ENCODE measurements at regions not wholly inside any gene's neighbourhood (a gene's known extent, or its start where the extent isn't known, plus 50 kb on each side); places are given as distances from the start of the nearest gene placed in this dataset.
"Not testable (repeated sequence)": the region's sequence is repeated elsewhere in the genome, so short reads cannot be mapped to it uniquely, and the experiment has no call there.

DNA sequence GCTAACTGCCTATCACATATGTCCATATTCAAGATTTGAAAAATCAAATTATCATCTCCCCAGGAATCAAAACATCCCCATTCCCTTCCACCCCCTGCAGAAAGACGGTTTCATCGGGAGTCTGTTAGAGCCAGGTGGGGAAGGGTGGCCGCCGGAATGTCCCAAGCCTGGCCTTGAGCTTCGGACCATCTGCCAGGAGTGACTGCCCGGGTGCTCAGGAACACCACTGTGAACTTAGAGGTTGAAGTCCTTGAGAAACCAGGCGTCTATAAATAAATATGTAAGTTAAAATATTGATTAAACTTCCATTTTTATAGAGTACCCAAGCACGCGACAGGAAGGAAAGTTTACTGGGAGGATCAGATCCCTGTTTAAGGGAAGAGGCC lies 250.8 kb downstream of the DLL1 start:
- in situ Hi-C loops (cut with MboI; ENCODE audit: low sequenced_read_pairs, unreplicated experiment) = no loop called here
- TF ChIP-seq, protein P1, sequence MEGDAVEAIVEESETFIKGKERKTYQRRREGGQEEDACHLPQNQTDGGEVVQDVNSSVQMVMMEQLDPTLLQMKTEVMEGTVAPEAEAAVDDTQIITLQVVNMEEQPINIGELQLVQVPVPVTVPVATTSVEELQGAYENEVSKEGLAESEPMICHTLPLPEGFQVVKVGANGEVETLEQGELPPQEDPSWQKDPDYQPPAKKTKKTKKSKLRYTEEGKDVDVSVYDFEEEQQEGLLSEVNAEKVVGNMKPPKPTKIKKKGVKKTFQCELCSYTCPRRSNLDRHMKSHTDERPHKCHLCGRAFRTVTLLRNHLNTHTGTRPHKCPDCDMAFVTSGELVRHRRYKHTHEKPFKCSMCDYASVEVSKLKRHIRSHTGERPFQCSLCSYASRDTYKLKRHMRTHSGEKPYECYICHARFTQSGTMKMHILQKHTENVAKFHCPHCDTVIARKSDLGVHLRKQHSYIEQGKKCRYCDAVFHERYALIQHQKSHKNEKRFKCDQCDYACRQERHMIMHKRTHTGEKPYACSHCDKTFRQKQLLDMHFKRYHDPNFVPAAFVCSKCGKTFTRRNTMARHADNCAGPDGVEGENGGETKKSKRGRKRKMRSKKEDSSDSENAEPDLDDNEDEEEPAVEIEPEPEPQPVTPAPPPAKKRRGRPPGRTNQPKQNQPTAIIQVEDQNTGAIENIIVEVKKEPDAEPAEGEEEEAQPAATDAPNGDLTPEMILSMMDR (IDR thresholded peaks at IDR 0.05; ENCODE audit: borderline replicate concordance, control extremely low read depth, extremely low read depth, insufficient read depth, missing control alignments) = no peak
- DNase-seq (ENCODE audit: low spot score) = no peak

DNA sequence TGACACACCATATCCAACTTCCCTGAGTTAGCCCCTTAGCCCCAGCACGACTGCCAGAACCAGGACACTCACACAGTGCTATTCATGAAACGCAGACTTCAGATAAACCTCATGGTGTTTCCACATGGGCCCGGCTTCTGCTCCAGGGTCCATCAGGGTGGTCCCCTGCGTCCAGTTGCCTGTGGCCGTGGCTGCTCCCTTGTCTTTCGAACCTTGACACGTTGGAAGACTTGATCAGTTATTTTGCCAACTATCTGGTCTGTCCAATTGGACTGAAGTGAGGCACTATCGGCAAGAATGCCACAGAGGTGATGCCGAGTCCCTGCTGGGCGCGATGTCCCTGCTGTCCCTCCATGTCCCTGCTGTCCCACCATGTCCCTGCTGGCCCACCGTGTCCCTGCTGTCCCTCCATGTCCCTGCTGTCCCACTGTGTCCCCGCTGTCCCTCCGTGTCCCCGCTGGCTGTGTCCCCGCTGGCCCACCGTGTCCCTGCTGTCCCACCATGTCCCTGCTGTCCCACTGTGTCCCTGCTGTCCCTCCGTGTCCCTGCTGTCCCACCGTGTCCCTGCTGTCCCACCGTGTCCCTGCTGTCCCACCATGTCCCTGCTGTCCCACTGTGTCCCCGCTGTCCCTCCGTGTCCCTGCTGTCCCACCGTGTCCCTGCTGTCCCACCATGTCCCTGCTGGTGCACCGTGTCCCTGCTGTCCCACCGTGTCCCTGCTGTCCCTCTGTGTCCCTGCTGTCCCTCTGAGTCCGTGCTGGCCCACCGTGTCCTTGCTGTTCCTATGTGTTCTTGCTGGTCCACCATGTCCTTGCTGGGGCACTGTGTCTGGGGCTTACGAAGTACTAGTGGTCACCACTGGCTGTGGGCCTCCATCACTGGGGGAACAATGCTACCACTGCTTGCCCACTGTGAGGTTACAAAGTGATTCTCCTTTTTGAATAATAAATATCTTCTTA lies 251.4 kb downstream of the DLL1 start:
- TF ChIP-seq, protein P1 (IDR thresholded peaks at IDR 0.05; ENCODE audit: borderline replicate concordance, control extremely low read depth, extremely low read depth, insufficient read depth, missing control alignments) = no peak
- no peak for DNase-seq (ENCODE audit: low spot score)
- in situ Hi-C loops (cut with MboI; ENCODE audit: low sequenced_read_pairs, unreplicated experiment) = no loop called here

DNA sequence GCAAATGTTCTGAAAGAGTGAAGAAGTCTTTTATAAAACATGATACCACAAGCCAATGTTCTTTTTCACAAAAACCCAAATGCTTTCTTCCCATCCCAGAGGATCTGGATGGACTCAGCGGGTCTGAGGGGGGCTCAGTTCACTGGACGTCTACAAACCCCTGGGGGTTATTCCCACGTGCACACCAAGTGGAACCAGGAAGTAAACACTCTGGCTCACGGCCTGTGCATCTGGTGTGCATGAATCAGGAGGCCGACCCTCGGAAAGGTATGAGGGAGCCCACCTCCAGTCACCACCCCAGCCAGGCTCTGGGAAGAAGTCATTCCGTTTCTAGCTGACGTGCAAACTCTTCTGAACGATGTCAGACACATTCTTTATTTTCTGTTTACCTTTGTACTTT lies 252.2 kb downstream of the DLL1 start:
- DNase-seq (ENCODE audit: low spot score) = no peak
- TF ChIP-seq, protein P1 (IDR thresholded peaks at IDR 0.05; ENCODE audit: borderline replicate concordance, control extremely low read depth, extremely low read depth, insufficient read depth, missing control alignments) = no peak
- in situ Hi-C loops (cut with MboI; ENCODE audit: low sequenced_read_pairs, unreplicated experiment) = no loop called here

DNA sequence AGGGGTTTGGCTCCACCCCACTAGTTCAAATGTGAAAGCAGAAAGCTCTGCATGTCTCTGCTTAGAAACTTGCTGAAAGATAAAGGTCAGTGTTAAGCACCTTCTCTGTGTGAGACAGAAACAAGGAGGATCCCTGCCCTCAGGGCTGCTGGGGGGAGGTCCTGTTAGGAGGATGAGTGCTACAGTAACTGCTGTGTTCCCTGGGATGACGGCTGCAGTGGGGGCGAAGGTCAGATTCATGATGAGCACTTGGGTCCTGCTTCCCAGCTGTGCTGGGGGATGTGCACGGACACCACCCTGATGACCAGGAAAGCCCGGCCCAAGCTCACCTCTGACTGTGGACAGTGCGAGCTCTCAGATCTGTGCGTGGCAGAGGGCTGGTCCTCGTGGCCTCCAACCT lies 252.6 kb downstream of the DLL1 start:
- DNase-seq (ENCODE audit: low spot score) = no peak
- TF ChIP-seq, protein P1 (IDR thresholded peaks at IDR 0.05; ENCODE audit: borderline replicate concordance, control extremely low read depth, extremely low read depth, insufficient read depth, missing control alignments) = no peak
- in situ Hi-C loops (cut with MboI; ENCODE audit: low sequenced_read_pairs, unreplicated experiment) = no loop called here

DNA sequence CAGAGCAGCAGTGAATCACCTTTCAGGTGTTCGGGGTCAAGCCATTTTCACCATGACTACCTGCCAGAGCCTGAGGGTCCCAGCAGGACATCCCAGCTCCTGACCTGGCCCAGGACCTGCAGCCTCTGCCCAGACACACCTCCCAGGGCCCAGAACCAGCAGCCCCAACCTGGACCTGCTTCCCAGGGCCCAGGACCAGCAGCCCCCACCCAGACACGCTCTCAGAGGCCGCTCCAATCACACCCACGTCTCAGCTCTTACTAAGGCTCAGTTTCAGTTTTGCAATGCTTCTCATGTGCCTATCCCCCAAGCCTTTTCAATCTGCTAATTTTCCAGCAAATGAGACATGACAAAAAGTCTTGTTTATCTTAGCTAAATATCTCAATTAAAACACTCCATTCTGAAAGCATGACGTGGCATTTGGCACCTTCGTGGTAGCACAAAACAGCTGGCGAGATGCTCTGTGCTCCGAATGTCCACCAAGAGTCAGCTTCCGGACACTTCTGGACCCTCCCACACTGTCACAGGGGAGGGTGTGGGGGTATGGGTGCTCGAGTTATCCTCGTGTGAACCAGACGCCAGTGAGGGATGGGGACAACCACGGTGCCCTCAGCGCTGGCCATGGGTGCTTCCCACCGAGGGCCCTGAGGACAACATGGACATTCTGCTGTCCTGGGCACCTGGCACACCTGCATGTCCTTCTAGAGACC lies 253.2 kb downstream of the DLL1 start:
- in situ Hi-C loops (cut with MboI; ENCODE audit: low sequenced_read_pairs, unreplicated experiment) = no loop called here
- DNase-seq (ENCODE audit: low spot score) = no peak
- TF ChIP-seq, protein P1 (IDR thresholded peaks at IDR 0.05; ENCODE audit: borderline replicate concordance, control extremely low read depth, extremely low read depth, insufficient read depth, missing control alignments) = no peak

DNA sequence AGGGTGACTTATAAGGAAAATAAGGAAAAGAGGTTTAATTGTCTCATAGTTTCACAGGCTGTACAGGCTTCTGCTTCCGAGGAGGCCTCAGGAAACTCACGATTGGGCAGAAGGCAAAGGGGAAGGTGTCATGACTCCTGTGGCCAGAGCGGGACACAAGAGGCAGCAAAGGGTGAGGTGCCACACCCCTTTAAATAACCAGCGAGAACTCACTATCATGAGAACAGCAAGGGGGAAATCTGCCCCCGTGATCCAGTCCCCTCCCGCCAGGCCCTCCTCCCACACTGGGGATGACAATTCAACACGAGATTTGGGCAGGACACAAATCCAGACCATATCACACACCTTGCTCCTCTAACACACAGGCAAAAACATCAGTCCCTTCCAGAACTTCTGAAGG lies 254.0 kb downstream of the DLL1 start:
- in situ Hi-C loops (cut with MboI; ENCODE audit: low sequenced_read_pairs, unreplicated experiment) = no loop called here
- TF ChIP-seq, protein P1 (IDR thresholded peaks at IDR 0.05; ENCODE audit: borderline replicate concordance, control extremely low read depth, extremely low read depth, insufficient read depth, missing control alignments) = no peak
- DNase-seq (ENCODE audit: low spot score) = no peak

DNA sequence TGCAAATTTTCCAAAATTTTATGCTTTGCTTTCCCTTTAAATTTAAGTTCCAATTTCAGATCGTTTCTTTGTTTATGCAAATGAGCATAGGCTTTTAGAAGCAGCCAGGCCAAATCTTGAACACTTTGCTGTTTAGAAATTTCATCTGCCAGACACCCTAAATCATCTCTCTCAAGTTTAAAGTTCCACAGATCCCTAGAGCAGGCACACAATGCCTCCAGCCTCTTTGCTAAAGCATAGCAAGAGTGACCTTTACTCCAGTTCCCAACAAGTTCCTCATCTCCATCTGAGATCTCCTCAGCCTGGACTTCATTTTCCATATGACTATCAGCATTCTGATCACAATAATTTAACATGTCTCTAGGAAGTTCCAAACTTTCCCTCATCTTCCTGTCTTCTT lies 254.5 kb downstream of the DLL1 start:
- in situ Hi-C loops (cut with MboI; ENCODE audit: low sequenced_read_pairs, unreplicated experiment); DNase-seq (ENCODE audit: low spot score): not testable (repeated sequence)
